Astrocyte of the spinal cord (primary cell): ENCODE measurements at regions not wholly inside any gene's neighbourhood (a gene's known extent, or its start where the extent isn't known, plus 50 kb on each side); places are given as distances from the start of the nearest gene placed in this dataset.
"Not testable (repeated sequence)": the region's sequence is repeated elsewhere in the genome, so short reads cannot be mapped to it uniquely, and the experiment has no call there.

Source experiments
- DNase-seq: peaks from one replicate; pipeline ENCODE4 v3.0.0; 2011; ENCODE audit warnings: low read depth, low spot score
- H3K4me3 ChIP-seq: 2 replicates; pipeline ENCODE4 v1.5.1; 2011; ENCODE audit warnings: low read depth, mild to moderate bottlenecking, low read length, moderate library complexity
- CTCF ChIP-seq: IDR thresholded peaks from 2 replicates; pipeline ENCODE4 v1.5.1; 2012; ENCODE audit warnings: low read depth, mild to moderate bottlenecking, low read length, inconsistent platforms
- in situ Hi-C: cut with HindIII; loops from 2 replicates; pipeline ENCODE4 v1.10.0; 2017; ENCODE audit warnings: low sequenced_read_pairs

- no peak for TF ChIP-seq CTCF
- in situ Hi-C loops = no loop called here
- H3K4me3 ChIP-seq = no peak overlapping the region
- no peak for DNase-seq
Observed at GRCh38 chr14:105738638-105739037, 212.3 kb downstream of the TMEM121 start.

GRCh38 chr14:105739331-105740102 is 213.1 kb downstream of the TMEM121 start:
- H3K4me3 ChIP-seq = no peak overlapping the region
- in situ Hi-C loops = no loop called here
- no peak for DNase-seq
- no peak for TF ChIP-seq CTCF

DNA sequence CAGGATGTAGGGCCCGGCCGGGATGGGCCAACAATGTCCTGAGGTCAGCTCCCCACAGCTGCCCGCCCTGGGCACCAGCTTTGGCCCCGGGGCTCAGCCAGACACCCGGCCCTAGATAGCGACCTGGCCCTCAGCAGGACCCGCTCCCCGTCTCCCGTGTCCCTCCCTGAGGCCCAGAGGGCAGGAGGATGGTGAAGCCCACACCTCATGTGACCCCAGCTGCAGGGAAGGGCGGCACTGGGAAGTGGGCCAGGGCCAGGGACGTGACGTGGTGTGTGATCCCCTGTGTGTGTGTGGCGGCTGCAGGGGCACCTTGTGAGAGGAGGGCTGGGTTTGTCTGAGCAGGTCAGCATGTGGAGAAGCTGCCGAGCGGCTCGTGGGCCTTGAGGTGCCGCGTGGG is 213.9 kb downstream of the TMEM121 start:
- in situ Hi-C loops, DNase-seq, H3K4me3 ChIP-seq: not testable (repeated sequence)

GRCh38 chr14:105740961-105741360 is 214.6 kb downstream of the TMEM121 start:
- DNase-seq, H3K4me3 ChIP-seq, in situ Hi-C loops: not testable (repeated sequence)

- in situ Hi-C loops = not testable (repeated sequence)
Observed at GRCh38 chr14:105741707-105742530, 215.5 kb downstream of the TMEM121 start.

GRCh38 chr14:105742531-105742848 is 216.1 kb downstream of the TMEM121 start:
- H3K4me3 ChIP-seq = no peak overlapping the region
- TF ChIP-seq CTCF = no peak
- no peak for DNase-seq
- in situ Hi-C loops = no loop called here

More at GRCh38 chr14:105741707-105742530, 215.5 kb downstream of the TMEM121 start:
- H3K4me3 ChIP-seq, DNase-seq: not testable (repeated sequence)

- DNase-seq, in situ Hi-C loops, H3K4me3 ChIP-seq: not testable (repeated sequence)
Observed at GRCh38 chr14:105742904-105743701, 216.7 kb downstream of the TMEM121 start.

DNA sequence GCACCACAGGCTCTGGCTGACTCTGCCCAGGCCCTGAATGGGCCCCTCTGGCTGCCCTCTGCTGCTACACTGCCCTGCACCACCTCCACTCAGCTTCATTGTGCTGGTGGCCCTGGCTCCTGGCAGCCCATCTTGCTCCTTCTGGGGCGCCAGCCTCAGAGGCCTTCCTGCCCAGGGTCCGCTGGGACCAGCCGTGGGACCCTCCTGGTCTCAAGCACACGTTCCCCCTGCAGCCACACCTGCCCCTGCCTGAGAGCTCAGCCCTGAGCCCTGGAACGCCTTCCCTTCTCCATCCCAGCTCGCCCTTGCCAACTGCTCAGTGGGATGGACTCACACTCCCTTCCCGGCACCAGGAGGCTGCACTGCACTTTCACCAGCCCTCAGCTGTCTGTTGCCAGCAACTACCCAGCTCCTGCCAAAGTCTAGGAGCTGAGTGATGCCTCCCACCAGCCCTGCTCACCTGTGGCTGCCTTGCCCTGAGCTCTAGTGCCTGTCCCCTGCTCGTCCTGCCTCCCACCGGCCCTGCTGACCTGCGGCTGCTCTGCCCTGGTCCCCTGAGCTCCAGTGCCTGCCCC is 217.9 kb downstream of the TMEM121 start:
- DNase-seq, H3K4me3 ChIP-seq, in situ Hi-C loops: not testable (repeated sequence)
